HG02981 (cell line): ENCODE measurements at regions not wholly inside any gene's neighbourhood (a gene's known extent, or its start where the extent isn't known, plus 50 kb on each side); places are given as distances from the start of the nearest gene placed in this dataset.

ENCODE experiments used
- ATAC-seq: cut with Tn5 transposase; IDR thresholded peaks from one replicate; pipeline ENCODE4 v1.9.1; 2021; ENCODE audit warnings: mild to moderate bottlenecking, moderate library complexity; ENCODE audit not compliant: unreplicated experiment

DNA sequence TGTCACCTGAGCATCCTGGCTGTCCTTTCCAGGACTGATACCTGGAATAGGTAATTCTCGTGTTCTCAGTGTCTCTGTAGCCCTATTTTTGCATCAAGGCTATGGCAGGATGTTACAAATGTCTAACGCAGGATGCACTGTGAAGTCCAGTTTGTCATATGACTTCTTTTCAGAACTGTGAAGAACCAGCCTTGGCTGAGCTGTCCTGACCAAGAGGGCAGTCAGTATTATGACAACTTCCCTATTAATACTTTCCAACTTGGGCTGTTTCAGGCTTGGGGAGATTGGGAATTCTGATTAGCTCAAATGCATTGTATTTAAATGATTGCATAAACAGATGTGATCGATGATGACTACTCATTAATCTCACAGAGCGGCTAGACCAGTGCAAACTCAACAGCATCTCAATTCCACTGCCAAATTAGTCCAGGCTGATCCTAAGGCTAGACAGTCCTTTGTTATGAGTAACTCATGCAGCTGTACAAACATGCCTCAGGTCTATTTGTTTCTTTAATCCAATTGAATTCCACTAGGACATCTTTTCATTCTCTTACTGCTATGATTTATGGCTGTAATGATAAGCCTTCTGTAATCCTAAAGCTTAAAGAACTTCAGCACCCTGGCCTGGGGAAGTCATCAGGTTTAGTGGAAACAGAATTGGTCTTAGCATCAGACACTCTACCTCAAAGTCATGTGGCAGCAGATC is 331.6 kb downstream of the KCNS3 start:
- ATAC-seq: no peak

DNA sequence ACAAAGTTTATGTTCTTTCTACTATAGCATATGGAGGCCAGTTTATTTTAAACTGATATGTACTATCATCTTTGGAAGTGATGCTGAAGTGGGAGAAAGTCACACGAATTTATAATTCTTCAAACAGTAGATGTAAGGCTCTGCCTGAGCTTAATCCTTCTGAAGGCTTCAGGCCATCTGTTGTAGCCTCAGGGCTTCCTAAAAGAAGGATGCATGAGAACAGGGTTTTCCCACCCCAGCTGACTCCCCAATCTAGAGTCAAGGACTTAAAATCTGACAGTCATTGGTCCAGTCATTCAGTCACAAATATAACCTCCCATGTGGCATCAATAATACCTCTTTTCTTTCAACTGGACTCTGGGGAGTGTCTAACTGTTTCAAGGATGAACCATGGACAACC is 330.5 kb downstream of the KCNS3 start:
- no peak for ATAC-seq

DNA sequence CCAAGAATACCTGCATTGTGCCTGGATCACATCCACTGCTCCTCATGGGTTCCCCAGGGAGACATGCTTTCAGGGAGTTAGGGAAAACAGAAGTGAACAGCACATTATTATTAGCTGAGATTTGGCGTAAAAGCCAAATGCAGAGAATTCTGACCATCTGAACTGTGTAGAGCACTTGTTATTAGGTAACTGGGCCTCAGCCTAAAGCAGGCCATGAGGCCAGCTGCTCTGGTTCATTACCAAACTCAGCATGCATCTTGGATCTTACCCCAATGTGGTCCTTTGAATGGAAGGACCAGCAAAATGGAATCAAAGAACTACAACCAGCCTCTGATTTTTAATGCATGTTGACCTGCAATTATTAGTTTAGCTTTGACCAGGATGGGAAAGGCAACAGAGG is 322.3 kb downstream of the KCNS3 start:
- no peak for ATAC-seq

GRCh38 chr2:18198677-18199076 is 320.2 kb downstream of the KCNS3 start:
- ATAC-seq: no peak

- ATAC-seq: no peak
These were observed 315.7 kb downstream of the KCNS3 start for GRCh38 chr2:18194161-18194560.

GRCh38 chr2:18186816-18187613 is 308.5 kb downstream of the KCNS3 start:
- no peak for ATAC-seq

DNA sequence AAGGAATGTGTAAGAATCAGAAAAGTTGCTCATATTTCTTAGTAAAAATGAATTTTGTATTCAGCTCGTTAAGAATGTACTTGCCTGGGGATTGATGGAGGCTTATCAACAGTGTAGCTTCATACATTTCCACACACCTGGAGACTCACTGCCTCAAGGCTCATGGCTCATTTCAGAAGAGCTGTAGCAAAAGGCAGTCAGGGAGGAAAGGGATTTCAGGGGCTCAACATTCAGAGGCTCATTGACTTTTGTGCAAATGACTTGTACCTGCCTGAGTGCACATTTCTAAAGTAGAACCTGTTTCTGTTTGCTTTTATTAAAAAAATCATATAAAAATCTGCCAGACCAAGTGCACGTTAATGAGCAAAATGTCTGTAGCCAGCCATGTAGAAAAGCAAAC is 304.4 kb downstream of the KCNS3 start:
- ATAC-seq: no peak

DNA sequence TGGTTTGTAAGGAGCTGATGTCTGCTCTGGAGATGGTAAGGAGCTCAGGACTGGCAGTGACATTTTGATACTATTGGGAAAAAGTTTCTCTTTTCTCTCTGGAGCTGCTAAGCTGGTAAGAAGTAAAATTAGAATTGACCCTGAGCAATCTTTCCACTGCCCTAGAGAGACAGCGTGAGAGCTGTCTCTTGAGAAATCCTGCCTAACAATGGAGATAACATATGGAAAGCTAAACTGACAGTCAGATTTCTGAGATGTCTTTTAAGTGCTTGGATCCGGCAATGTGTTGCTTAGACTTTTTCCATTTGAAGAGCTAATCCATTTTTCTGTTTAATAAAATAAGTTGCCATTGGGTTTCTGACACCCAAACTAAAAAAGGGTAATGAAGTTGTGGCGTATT is 302.4 kb downstream of the KCNS3 start:
- no peak for ATAC-seq

DNA sequence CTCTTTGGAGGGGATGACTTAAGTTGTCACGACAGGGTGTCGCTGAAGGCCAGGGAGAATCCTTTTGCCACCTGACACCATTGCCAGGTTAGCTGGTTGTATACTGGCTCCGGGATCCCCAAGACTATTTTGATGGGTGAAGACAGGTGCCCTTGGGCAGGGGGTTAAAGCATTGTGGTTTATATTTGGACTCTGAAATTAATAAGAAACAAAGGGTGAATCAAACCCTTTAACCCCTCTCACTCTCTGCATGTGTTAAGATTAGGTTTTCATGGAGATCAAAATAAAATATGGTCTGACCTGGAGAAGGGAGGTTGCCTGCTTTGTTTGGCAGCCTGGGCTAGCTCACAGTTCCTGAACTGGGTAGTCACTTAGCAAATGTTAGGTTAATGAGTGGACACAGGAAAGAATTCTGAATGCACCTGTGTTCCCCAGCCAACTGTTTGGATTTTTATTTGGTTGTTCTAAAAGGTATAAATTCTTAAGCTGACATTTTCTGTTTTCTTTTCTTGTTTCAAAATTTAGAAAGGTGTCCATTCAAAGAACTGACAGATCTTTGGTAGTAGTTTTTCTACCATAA is 301.7 kb downstream of the KCNS3 start:
- ATAC-seq: no peak

DNA sequence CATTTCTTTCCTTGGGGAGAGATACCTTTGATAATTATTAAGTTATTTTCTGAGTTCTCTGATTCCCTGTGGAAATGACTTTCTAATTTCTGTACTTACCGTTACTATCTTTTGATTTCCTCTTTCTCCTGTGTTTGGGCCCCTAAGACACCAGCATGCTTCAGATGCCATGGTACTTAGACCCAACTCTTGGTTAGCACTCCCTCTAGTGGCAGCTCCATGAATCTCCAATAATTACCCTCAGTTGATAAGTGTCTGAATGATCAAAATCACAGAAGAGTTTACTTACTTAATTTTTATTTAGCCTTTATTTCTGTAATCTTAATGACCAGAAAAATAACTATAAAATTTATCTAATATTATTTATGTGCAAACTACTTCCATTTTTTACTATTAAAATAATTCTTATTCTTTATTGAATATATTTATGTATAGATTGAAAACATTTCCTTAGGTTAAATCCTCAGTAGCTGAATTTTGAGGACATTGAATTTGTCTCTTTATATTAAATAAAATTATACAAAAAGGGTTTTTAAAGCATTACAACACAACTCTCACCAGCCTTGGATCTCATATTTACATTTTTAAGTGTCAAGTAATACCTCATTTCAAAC is 300.4 kb downstream of the KCNS3 start:
- no peak for ATAC-seq

- ATAC-seq: no peak
These were observed 298.3 kb downstream of the KCNS3 start for GRCh38 chr2:18176679-18177215.

GRCh38 chr2:18172607-18173006 is 294.1 kb downstream of the KCNS3 start:
- no peak for ATAC-seq

DNA sequence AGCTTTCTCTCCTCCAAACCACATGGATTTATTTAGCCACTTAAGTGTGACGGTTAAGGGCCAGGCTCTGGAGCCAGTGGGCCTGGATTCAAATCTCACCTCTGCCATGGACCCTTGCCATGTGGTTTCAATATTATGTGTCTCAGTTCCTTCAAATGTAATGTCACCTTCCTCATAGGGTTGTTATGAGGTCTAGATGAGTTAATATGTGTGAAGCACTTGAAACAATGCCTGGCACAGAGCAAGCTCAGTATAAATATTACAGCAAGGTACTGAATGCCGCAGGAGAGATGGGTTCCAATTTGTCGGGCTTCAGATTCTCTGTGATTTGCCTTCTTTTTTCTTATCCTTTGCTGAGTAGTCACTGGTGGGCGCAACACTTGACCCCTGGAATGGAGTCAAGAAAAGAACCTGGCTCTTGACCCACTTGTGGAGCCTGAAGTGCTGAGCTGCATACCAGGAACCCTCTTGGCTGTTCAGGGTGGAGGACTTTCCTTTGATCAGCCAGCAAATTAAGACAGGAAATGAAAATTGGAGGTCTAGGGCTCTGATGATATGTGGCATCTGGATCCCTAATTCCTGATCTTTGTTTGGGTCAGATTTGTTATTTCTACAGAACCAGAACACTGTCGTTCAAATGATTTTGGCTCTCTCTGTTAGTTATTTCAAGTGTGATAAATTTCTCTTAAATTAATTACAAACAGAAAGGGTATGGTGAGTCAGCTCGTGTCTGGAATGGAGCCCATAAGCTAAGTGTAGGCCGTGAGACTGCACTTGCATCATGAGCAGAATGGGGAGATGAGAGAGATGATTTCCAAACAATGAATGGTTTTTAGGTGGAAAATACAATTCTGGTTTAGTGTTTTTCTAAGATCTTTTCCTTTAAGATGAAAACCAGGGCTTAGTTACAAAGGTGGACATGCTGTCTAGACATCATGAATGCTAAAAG is 293.0 kb downstream of the KCNS3 start:
- ATAC-seq: no peak

DNA sequence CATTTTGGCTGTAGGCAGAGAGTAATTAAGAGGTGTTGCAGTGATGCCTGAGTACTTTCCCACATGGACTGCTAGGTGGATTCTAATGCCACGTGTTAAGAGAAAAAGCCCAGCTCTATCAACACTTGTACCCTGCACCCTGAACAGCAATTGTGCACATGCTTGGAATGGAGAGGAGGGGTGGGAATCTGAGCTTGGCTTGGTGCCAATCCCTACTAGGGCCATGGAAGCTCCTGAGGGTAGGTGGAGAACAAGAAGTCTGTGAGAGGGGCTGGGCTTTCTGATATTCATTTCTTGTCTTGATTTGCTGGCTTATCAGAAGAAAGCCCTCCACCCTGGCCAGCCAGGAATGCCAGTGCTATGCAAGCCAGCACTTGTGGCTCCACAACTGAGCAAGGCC is 292.2 kb downstream of the KCNS3 start:
- no peak for ATAC-seq

DNA sequence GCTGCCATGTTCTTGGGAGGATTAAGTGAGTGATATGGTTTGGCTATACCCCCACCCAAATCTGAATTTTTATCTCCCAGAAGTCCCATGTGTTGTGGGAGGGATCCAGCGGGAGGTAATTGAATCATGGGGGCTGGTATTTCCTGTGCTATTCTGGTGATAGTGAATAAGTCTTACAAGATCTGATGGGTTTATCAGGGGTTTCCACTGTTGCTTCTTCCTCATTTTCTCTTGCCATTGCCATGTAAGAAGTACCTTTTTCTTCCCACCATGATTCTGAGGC is 291.4 kb downstream of the KCNS3 start:
- no peak for ATAC-seq

- no peak for ATAC-seq
These were observed 290.8 kb downstream of the KCNS3 start for GRCh38 chr2:18169121-18169892.

GRCh38 chr2:18167871-18168270 is 289.4 kb downstream of the KCNS3 start:
- no peak for ATAC-seq

- ATAC-seq: no peak
These were observed 283.2 kb downstream of the KCNS3 start for GRCh38 chr2:18161681-18162080.

GRCh38 chr2:18159896-18160295 is 281.4 kb downstream of the KCNS3 start:
- no peak for ATAC-seq

DNA sequence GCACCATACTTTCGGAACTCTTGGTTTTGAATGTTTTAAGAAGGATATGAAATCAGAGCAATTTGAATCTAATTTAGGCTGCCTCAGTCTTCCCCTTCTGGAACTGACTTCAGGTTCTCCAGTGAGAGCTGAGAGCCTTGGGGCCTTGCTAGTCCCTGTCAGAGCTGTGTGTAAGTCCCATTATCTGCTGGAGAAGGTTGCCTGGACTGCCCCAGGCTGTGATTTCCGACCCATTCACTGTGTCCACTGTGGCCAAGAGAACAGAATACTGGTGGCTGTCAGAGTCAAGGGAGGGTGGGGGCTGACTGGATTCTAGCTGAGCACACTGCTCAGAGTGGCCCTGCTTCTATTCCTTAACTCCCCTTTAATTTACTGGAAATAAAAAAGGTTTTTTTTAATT is 278.0 kb downstream of the KCNS3 start:
- no peak for ATAC-seq
